ENCODE measurements at regions not wholly inside any gene's neighbourhood (a gene's known extent, or its start where the extent isn't known, plus 50 kb on each side); places are given as distances from the start of the nearest gene placed in this dataset.

DNA sequence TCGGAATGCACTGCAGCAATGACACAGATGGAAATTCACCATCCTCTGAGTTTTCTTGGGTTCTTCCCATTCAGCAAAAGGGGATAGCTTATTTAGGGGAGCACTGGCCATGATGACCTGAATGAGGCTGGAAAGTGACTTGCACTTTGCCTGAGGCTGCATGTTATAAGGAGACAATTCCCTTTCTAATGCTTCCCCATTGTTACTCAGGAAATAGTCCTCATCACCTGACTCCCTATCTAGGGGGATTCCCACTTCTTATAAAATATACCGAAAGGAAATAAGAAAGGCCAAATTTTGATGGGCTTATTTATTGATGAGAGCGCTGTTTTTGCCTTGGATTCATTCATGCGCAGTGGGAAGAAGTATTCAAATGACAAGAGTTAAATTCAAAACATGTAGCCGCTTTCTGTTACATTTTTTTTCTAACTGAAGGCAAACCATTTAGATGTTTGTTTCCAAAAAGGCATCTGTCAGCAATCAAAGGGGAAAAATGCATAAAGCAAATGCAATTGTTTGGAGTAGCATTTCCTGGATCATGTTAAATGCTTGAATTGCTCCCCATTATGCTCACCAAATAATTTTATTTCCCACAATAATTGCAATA is 220.3 kb upstream of the NFIA start:
- ChIA-PET CTCF (no interaction called here), POLR2A (ENCODE audit: low non-redundant PET) (no interaction called here)
- no peak overlapping the region for H3K27ac ChIP-seq (ENCODE audit: low read depth, low read length, poor library complexity, severe bottlenecking)
- H3K9me3 ChIP-seq (ENCODE audit: low read depth, low read length, poor library complexity, severe bottlenecking) = no peaks in the 10 kb centered on the region
- DNase-seq (ENCODE audit: low spot score) = no peak
- TF ChIP-seq EZH2 (IDR thresholded peaks at IDR 0.05; ENCODE audit: borderline replicate concordance, low read depth, low read length, poor library complexity, severe bottlenecking) = no peak
- TF ChIP-seq, protein P1, sequence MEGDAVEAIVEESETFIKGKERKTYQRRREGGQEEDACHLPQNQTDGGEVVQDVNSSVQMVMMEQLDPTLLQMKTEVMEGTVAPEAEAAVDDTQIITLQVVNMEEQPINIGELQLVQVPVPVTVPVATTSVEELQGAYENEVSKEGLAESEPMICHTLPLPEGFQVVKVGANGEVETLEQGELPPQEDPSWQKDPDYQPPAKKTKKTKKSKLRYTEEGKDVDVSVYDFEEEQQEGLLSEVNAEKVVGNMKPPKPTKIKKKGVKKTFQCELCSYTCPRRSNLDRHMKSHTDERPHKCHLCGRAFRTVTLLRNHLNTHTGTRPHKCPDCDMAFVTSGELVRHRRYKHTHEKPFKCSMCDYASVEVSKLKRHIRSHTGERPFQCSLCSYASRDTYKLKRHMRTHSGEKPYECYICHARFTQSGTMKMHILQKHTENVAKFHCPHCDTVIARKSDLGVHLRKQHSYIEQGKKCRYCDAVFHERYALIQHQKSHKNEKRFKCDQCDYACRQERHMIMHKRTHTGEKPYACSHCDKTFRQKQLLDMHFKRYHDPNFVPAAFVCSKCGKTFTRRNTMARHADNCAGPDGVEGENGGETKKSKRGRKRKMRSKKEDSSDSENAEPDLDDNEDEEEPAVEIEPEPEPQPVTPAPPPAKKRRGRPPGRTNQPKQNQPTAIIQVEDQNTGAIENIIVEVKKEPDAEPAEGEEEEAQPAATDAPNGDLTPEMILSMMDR (conservative IDR thresholded peaks at IDR 0.05; ENCODE audit: low read depth, low read length) = no peak
- H3K36me3 ChIP-seq (ENCODE audit: insufficient read depth, low read length, poor library complexity, severe bottlenecking) = no peaks in the 10 kb centered on the region
- H3K4me3 ChIP-seq (ENCODE audit: low read depth, low read length, poor library complexity, severe bottlenecking) = no peak overlapping the region
- no TSS peak for BruUV-seq (replicated peaks)
- peaks cover 32% of the 10 kb centered on the region for H3K27me3 ChIP-seq (replicated peaks; ENCODE audit: insufficient read depth, low read depth, low read length, poor library complexity)
- H3K4me1 ChIP-seq (ENCODE audit: insufficient read depth, low read length, poor library complexity, severe bottlenecking) = peaks cover 24% of the 10 kb centered on the region
- intact Hi-C loops (cut with micrococcal nuclease; ENCODE audit: unreplicated experiment) = no loop called here

DNA sequence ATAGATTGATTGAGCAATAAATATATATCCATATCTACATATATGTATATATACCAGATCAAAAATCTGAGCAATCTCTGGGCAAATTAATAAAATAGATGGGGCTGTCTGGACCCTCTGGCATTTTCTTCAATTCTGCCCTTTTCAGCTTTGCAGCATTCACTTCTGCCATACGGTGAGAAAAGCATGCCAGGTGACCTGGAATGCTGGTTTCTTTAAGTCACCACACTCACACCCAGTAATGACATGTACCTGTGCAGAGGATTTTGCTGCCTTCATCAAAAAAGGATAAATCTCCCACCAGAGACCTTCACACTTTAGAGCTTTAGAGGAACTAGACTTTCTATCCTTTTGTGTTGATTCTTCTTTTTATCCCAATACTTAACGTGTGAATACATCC is 223.2 kb upstream of the NFIA start:
- no peak overlapping the region for H3K4me3 ChIP-seq (ENCODE audit: low read depth, low read length, poor library complexity, severe bottlenecking)
- H3K4me1 ChIP-seq (ENCODE audit: insufficient read depth, low read length, poor library complexity, severe bottlenecking) = peaks cover 24% of the 10 kb centered on the region
- H3K36me3 ChIP-seq (ENCODE audit: insufficient read depth, low read length, poor library complexity, severe bottlenecking) = no peaks in the 10 kb centered on the region
- peaks cover 17% of the 10 kb centered on the region for H3K27me3 ChIP-seq (replicated peaks; ENCODE audit: insufficient read depth, low read depth, low read length, poor library complexity)
- no peak for TF ChIP-seq EZH2 (IDR thresholded peaks at IDR 0.05; ENCODE audit: borderline replicate concordance, low read depth, low read length, poor library complexity, severe bottlenecking)
- TF ChIP-seq, protein P1 (conservative IDR thresholded peaks at IDR 0.05; ENCODE audit: low read depth, low read length) = no peak
- POLR2A ChIA-PET (ENCODE audit: low non-redundant PET) = no interaction called here
- no peak overlapping the region for H3K27ac ChIP-seq (ENCODE audit: low read depth, low read length, poor library complexity, severe bottlenecking)
- CTCF ChIA-PET = no interaction called here
- DNase-seq (ENCODE audit: low spot score) = no peak
- BruUV-seq (replicated peaks) = no TSS peak
- intact Hi-C loops (cut with micrococcal nuclease; ENCODE audit: unreplicated experiment) = no loop called here
- H3K9me3 ChIP-seq (ENCODE audit: low read depth, low read length, poor library complexity, severe bottlenecking) = no peaks in the 10 kb centered on the region

DNA sequence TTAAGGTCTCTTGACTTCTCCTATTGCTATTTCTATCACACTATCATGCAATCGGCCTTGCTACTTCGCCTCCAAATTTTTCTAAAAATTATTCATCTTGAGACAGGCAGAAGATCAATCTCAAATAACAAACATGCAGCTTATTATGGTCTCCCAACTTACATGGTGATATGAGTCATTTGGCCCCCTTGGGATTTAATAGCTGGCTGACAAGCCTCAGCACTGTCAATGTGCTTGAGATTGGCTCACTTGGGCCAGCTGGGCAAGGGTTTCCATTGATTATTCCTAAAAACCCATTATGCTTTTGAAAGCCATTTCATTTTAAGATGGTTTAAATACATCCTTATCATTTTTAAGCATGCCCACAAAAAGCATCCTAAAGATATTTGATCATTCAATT is 224.5 kb upstream of the NFIA start:
- H3K27ac ChIP-seq (ENCODE audit: low read depth, low read length, poor library complexity, severe bottlenecking) = no peak overlapping the region
- peaks cover 24% of the 10 kb centered on the region for H3K4me1 ChIP-seq (ENCODE audit: insufficient read depth, low read length, poor library complexity, severe bottlenecking)
- ChIA-PET CTCF (interaction anchor here (0.9 kb wide), 1 partner anchor 8 kb away, joined by 3 read pairs; no protein-coding TSS in a partner anchor), POLR2A (ENCODE audit: low non-redundant PET) (interaction anchor here (0.8 kb wide), 1 partner anchor 743 kb away, joined by 4 read pairs; no protein-coding TSS in a partner anchor)
- H3K9me3 ChIP-seq (ENCODE audit: low read depth, low read length, poor library complexity, severe bottlenecking) = no peaks in the 10 kb centered on the region
- intact Hi-C loops (cut with micrococcal nuclease; ENCODE audit: unreplicated experiment) = no loop called here
- TF ChIP-seq, protein P1 (conservative IDR thresholded peaks at IDR 0.05; ENCODE audit: low read depth, low read length) = no peak
- TF ChIP-seq EZH2 (IDR thresholded peaks at IDR 0.05; ENCODE audit: borderline replicate concordance, low read depth, low read length, poor library complexity, severe bottlenecking) = no peak
- DNase-seq (ENCODE audit: low spot score) = peak; percentile 85
- no peak overlapping the region for H3K4me3 ChIP-seq (ENCODE audit: low read depth, low read length, poor library complexity, severe bottlenecking)
- no TSS peak for BruUV-seq (replicated peaks)
- H3K36me3 ChIP-seq (ENCODE audit: insufficient read depth, low read length, poor library complexity, severe bottlenecking) = no peaks in the 10 kb centered on the region
- H3K27me3 ChIP-seq (replicated peaks; ENCODE audit: insufficient read depth, low read depth, low read length, poor library complexity) = peaks cover 9% of the 10 kb centered on the region

All from A673 (cell line).